GM18499 (cell line): ENCODE measurements at regions not wholly inside any gene's neighbourhood (a gene's known extent, or its start where the extent isn't known, plus 50 kb on each side); places are given as distances from the start of the nearest gene placed in this dataset.

Experiments used
- ATAC-seq: cut with Tn5 transposase; IDR thresholded peaks from one replicate; pipeline ENCODE4 v1.9.1; 2021; ENCODE audit warnings: moderate number of reproducible peaks; ENCODE audit not compliant: insufficient read depth, unreplicated experiment

DNA sequence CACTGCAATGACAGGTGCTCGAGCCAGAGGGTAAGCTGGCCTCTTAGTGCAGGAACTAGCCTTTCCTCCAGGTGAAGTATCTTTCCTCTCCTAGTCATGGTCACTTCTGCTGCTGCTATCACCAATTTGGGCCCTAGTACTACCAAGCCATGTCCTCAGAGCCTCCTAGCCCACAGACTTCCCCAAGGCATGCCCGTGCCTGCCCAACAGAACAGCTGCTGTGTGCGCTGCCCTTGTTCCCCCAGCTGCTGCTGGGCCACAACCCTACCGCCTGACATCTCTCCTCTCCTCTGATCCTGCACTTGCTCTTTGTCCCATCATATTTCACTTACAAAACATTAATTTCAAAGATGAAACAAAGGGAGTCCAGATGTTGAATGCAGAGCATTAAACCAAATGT, 168.5 kb upstream of the FREM2 start:
- no peak for ATAC-seq

DNA sequence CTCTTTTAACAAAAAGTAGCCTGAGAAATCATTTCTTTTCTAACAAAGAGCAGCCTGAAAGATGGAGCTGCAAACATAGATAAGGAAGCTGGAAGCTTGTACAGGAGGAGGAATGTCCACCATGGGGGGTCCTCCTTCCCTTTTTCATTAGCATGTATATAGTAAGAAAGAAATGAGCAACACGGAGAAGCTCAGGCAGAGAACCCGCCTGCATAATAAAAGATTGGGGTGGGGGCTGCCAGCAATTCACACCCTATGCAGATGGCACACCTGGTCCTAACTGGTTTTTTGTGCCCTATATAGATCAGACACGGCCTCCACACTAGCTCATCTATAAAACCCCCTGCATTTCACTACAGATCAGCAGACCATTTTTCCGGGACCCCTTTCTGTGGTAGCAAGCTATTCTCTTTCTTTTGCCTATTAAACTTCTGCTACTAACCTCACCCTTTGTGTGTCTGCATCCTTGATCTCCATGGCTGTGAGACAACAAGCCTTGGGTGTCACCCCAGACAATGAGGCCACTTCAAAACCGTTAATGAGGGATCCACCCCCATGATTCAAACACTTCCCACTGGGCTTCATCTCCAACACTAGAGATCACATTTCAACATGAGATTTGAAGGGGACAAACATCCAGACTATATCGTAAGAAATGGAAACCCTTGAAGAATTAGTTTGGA, 167.5 kb upstream of the FREM2 start:
- no peak for ATAC-seq

DNA sequence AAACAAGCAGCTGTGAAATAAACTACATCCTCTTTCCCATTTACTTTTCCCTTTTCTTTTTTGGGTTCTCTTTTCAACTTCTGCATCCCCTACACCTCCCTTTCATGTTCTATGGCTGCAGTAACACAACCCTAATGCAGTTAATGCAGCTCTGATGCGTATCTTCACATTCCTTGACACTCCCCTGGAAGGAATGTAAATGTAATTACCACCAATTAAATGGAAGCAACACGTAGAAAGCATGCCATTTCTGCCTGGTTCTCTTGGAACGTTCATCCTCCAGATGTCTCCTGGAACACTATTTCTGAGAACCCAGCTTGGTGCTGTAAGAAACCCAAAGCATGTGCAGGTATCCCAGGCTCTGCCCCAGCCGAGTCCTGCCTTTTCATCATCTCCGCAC, 166.8 kb upstream of the FREM2 start:
- ATAC-seq, result no peak

DNA sequence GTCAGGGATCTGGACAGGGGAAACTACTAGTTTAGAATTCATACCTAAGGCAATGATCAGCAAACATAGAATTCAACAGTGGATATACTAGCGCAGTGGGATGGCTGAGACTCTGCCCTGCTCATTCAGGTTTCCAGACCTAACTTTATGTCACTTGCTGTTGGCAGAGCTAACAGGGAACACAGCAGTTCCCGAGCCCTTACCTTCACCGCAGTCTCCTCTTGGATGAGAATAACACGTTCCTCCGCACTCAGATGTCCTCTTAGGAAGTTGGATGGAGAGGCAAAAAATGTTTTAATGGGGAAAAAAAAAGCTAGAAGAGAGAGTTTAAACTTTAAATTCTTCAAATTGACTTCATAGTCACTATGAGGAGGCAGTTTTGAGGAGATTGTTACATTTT, 159.7 kb upstream of the FREM2 start:
- ATAC-seq, result no peak

DNA sequence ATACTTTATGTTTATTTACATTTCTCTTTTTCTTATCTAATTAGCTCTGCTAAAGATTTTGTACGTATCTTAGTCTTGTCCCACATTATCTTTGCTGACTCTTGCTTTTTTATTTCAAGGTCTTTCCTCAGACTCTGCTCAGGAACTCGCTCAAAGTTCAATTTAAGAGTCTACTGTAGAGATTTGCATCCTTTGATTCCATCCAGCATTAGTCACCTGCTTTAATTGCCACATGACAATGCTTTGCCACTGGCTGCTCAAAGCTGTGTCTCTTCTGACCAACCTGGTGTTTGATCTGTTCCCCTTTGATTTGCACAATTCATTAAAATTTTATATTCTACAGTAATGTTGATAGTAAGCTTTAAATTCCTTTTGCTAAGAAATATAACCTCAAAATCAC, 157.9 kb upstream of the FREM2 start:
- ATAC-seq, result no peak

DNA sequence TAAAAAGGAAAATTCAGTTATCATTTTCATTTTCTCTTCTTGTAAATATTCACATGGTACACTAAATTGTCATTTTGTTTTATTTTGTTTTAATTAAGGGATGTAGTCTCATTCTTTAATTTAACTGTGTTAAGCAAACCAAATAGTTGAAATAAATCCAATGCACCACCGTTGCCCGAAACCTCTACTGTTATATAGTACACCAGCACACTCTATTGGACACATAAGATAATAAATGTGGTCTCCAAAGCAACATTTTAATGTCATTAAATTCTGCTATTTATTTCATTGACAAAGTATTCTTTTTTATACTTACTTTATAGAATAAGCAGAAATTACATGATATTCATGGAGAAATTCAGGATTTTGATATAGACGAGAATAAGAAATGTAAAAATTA, 156.4 kb upstream of the FREM2 start:
- ATAC-seq, result no peak

DNA sequence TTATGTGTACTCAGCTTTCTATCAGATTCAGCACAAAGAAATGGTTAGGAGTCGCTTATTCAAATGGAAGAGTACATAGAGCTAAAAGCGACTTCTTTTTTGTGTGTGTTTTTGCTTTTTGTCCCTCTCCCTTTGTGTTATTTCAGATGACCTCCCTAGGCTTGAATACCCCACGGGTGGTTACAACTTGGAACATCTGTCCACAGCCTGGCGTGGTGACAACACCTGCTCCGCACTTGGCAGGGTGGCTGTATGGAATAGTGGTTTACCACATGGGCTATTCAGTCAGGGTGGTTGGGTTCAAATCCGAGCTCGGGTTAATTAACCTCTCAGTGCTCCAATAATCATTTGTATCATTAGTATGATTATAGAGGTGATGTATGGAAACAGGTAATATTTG, 151.6 kb upstream of the FREM2 start:
- no peak for ATAC-seq

DNA sequence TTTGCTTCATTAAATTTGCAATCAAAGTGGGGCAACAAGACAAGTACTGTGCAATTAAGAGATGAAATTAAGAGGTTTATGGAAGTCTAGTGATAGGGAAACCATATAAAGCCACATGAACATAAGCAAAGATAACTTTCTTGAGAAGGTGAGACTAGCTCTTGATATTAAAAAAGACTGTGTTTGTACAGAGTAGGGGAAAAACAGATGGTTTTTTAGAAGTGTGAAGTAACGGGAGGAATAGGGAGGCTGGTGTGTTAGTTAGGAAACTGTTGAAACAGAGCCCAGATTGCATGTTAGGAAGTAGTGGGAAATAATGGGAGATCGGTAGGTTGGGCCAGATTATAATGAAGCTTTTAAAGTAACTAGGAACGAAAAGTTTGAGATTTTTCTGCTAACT, 149.8 kb upstream of the FREM2 start:
- no peak for ATAC-seq

DNA sequence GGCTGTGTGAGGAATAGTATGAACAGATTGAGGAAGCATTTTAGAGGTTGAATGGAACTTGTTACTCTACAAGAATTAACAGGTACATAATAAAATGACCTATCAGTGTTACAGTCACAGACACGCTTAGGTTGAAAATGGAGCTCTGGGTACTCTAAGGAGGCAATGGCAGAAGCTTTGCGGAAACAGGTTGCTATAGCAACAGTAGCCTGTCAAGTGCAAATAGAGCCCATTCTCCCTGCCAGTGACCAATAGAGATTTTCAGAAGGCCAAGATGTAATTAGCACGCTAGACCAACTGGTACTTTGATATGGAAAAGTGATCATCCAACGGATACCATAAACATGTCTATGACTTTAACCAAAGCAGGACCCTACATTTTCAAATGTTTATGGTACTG, 148.5 kb upstream of the FREM2 start:
- no peak for ATAC-seq

DNA sequence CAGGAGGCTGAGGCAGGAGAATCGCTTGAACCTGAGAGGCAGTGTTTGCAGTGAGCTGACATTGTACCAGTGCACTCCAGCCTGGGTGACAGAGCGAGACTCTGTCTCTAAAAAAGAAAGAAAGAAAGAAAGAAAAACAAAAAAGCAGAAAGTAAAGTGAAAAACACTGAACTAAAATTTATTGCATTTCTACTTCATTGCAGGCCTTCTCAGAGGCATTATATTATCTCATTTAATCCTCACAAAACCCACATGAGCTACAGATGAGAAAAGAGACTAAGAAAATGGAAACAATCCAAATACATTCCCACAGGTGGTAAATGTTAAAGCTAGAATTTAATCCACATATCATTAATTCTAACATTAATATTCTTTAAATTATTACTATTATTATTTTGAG, 147.2 kb upstream of the FREM2 start:
- ATAC-seq, result no peak

DNA sequence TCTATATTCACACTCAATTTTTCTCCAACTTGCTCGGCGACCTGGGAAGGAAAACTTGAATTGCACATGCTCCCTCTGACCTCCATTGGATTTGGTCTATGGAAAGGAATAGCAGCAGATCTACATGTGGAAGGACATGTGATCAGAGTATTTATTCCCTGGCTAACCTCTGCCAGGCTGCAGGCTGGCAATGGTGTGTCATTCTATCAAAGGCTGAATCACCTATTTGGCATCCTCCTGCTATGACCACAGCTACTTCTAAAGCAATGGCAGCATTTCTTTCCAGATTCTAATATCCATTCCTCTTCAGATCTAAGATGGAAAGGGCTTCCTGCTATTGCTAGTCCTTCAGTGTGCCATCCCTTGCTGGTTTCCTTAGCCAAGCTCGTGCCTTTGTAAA, 144.3 kb upstream of the FREM2 start:
- ATAC-seq, result no peak

DNA sequence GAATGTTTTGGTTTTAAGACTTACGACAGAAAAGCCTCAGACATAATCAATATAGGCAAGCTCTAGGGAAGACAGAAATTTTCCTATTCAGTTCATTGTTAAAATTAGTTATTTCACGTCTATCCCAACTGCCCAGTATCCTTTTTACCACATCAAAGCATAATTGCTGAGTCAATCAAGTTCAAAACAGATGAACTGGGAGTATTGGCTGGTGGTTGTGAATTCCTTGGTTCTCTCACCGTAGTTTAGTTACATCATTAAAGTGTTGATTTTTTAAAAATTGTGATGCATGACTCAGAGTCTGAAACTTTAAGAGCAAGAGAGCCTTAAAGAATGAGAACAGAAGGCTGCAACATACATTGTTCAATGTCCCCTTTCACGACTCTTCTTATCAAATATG, 143.3 kb upstream of the FREM2 start:
- ATAC-seq, result no peak

DNA sequence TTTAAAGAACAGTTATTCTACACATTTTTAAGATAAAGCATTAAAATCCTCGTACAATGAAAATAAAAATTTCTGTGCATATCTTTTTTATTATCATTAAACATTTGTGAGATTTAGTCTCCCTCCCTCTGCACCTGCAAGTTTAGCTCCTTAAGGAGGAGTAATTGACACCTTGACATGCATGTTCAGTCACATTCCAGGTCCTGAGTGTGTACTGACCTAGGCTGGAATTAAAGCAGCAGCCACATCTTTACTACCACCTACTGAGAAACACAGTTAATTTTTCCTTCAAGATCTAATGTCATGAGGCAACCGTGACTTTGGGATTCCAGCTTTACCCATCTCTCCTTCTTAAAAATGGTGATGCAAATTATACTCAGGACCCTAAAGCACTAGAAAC, 123.1 kb upstream of the FREM2 start:
- ATAC-seq, result no peak

DNA sequence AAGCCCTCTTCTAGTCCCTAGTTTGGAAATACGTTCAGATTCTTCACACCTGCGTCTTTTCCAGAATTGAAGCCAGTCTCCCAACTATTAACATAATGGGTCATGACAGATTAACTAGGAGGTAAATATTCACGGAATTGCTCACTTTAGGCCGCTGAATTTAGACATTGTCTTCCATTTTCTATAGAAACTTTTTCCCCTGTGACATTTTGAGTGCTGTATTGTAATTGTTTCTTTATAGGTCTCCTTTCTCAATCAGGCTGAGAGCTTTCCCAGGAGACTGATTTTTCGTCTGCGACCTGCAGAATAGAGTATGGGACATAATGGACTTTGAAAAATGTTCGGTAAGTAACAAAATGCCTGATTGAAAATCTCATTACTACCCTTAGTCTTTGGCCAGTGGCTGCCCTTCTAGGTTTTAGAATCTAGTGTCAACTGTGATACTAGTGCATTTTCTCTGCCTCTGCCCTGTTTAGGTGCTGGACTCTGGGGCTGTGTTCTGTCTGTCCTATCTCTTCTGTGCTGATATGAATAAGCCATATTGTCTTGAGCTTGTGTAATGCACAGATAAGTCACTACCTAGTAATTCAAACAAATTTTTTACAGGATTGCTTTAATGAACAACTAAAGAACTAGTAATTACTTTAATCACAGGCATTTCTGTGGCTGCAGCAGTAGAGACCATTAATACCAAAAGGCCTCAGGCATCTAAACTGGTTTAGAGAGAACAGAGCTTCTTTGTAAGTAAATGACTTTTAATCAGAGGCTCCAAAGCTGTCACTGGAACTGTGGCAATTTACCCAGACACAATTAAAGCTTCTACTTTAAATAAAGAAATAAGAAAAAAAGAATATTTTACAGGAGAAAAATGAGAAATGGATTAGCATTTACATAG, 122.4 kb upstream of the FREM2 start:
- ATAC-seq, result no peak

DNA sequence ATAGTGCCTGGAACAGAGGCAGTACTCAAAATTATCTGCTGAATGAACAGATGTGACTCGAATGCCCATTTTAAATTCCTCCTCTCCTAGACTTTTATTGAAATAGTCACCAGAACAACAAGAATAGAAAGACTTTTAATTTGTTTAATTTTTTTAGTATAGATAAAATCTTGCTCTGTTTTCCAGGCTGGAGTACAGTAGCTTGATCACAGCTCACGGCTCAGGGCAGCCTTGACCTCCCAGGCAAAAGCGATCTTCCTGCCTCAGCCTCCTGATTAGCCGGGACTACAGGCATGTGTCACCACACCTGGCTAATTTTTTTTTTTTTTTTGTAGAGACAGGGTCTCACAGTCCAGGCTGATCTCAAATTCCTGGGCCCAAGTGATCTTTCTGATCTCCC, 120.9 kb upstream of the FREM2 start:
- ATAC-seq, result no peak

DNA sequence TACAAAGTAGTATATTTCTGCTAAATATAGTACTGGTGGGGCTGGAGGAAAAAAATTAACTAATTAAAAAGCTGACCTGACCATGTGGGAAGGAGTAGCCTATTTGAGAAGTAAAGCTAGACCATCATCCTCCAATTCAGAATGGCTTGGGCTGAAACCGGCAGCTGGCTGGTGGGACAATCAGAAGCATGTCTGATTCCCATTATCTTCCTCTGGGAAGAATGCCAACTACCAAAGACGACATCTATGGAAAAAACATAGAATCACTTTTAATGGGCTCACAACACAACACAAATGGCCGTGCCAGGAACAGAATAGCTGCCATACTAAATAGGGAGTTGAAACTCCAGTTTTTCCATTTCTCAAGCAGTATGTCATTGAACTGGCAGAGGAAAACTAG, 120.4 kb upstream of the FREM2 start:
- ATAC-seq, result no peak

DNA sequence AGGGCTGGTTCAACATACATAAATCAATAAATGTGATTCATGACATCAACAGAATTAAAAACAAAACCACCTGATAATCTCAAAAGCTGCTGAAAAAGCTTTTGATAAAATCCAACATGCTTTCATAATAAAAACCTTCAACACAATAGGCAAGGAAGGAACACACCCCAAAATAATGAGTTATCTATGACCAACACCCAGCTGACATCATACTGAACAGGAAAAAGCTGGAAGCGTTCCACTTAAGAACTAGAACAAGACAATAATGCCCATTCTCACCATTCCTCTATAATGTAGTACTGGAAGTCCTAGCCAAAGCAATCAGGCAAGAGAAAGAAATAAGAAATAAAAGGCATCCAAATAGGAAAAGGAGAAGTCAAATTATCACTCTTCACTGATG, 116.2 kb upstream of the FREM2 start:
- no peak for ATAC-seq

DNA sequence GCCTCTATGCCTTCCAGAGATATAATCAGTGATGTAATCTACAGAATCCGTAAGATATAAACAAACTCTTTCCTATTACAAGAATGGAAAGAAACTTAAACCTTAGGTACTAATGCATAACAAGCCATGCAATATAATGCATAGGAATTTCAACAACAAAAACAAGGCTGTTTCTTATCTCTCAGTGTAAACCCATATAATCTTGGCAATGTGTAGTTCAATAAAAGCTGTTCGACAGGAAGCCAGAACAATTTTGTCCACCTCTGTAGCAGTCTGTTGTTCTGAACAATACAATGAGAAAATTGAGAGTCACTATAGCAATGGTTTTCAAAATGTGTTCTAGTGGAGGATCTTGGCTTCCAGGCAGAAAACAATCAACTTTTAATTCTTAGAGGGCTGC, 111.5 kb upstream of the FREM2 start:
- ATAC-seq, result no peak

DNA sequence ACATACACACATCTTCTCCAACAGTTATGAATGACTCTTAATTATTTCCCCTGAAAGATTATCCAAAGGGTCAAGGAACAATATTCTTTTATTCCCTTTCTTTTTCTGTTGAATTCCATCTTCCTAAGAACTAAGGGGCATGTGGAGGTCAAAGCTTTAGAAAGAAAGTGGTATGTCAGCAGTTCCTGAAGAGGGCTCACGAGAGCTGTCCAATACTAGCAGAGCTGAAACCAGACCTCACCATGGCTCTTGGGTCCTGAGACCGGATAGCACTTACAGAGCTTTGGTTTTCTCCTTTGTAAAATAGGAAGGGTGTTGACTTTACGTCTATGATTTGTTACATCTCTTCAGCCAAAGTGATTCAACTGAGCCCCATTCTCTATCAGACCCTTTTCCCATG, 109.8 kb upstream of the FREM2 start:
- no peak for ATAC-seq

DNA sequence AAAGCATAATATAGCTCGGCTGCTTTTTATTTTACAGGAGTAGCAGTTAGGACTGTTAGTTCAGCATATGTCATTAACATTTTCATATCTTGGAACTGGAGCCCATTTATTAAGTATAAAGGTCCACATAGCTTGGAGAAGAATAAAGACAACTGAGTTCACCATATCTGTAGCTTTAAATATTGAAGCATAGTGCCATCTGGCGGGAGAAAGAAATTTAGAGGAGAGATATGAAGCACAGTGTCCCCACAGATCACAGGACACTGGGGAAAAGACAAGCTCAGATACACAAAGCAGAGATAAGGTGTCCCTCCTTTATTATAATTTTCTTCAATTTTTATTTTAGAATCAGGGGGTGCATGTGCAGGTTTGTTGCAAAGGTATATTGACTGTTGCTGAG, 104.7 kb upstream of the FREM2 start:
- ATAC-seq, result no peak

DNA sequence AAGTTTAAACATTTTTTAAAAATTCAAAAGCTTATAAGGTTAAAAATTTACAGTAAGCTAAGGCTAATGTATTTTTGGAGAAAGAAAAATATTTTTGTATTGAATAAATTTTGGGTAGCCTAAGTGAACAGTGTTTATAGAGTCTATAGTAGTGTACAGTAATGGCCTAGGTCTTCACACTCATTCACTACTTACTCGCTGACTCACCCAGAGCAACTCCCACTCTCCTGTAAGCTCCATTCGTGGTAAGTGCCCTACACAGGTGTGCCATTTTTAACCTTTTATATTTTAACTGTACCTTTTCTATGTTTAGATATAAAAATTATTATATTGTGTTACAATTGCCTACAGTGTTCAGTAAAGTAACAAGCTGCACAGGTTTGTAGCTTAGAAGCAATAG, 96.6 kb upstream of the FREM2 start:
- ATAC-seq, result no peak
